Amygdala (tissue), 56 donors: ENCODE measurements at regions not wholly inside any gene's neighbourhood (a gene's known extent, or its start where the extent isn't known, plus 50 kb on each side); places are given as distances from the start of the nearest gene placed in this dataset.
"Not testable (repeated sequence)": the region's sequence is repeated elsewhere in the genome, so short reads cannot be mapped to it uniquely, and the experiment has no call there.

ENCODE experiments used
- DNase-seq, 56 donors: peaks; one replicate each; lab custom pipeline; 2025; lab: John Stamatoyannopoulos, UW

GRCh38 chr13:78881054-78881453, 222.1 kb upstream of the OBI1 start:
- DNase-seq = no peak

- no peak for DNase-seq
Measured at GRCh38 chr13:78876915-78877549, 218.1 kb upstream of the OBI1 start.

GRCh38 chr13:78875792-78876580, 217.0 kb upstream of the OBI1 start:
- no peak for DNase-seq

GRCh38 chr13:78868991-78869390, 210.0 kb upstream of the OBI1 start:
- DNase-seq = no peak

GRCh38 chr13:78867655-78868054, 208.7 kb upstream of the OBI1 start:
- DNase-seq = no peak

- DNase-seq = not testable (repeated sequence)
Measured at GRCh38 chr13:78866076-78866475, 207.1 kb upstream of the OBI1 start.

- DNase-seq = no peak
Measured at GRCh38 chr13:78862446-78862845, 203.5 kb upstream of the OBI1 start.

- no peak for DNase-seq
Measured at GRCh38 chr13:78852709-78853108, 193.8 kb upstream of the OBI1 start.

- no peak for DNase-seq
Measured at GRCh38 chr13:78845656-78846365, 186.9 kb upstream of the OBI1 start.

GRCh38 chr13:78844106-78844505, 185.2 kb upstream of the OBI1 start:
- no peak for DNase-seq

GRCh38 chr13:78841358-78841963, 182.5 kb upstream of the OBI1 start:
- no peak for DNase-seq

GRCh38 chr13:78836238-78836784, 177.4 kb upstream of the OBI1 start:
- no peak for DNase-seq

- no peak for DNase-seq
Measured at GRCh38 chr13:78832461-78832860, 173.5 kb upstream of the OBI1 start.

- no peak for DNase-seq
Measured at GRCh38 chr13:78830508-78830907, 171.6 kb upstream of the OBI1 start.

- DNase-seq = no peak
Measured at GRCh38 chr13:78829821-78830220, 170.9 kb upstream of the OBI1 start.

- peak in 2 of 56 donors; percentile 1 to 2 for DNase-seq
Measured at GRCh38 chr13:78827471-78827870, 168.5 kb upstream of the OBI1 start.

GRCh38 chr13:78826936-78827335, 168.0 kb upstream of the OBI1 start:
- no peak for DNase-seq

GRCh38 chr13:78826312-78826711, 167.4 kb upstream of the OBI1 start:
- no peak for DNase-seq

- DNase-seq = no peak
Measured at GRCh38 chr13:78820541-78820940, 161.6 kb upstream of the OBI1 start.

GRCh38 chr13:78816592-78816991, 157.6 kb upstream of the OBI1 start:
- DNase-seq = no peak

GRCh38 chr13:78816154-78816553, 157.2 kb upstream of the OBI1 start:
- DNase-seq = no peak
